Fibroblast of lung (primary cell): ENCODE measurements at regions not wholly inside any gene's neighbourhood (a gene's known extent, or its start where the extent isn't known, plus 50 kb on each side); places are given as distances from the start of the nearest gene placed in this dataset.
A peak's percentile ranks its signal among the peaks of the same experiment; 100 is the strongest.

Source experiments
- DNase-seq, 2 donors: peaks; one replicate each; pipeline versions ENCODE4 v3.0.0 to v3.0.0-alpha.2; 2010; ENCODE audit warnings: low read depth in 2 of 2
- H2AFZ ChIP-seq: 2 replicates; pipeline ENCODE4 v1.5.1; 2012; ENCODE audit warnings: low read length, control low read depth, inconsistent platforms
- H3K27ac ChIP-seq: 2 replicates; pipeline ENCODE4 v1.5.1; 2011; ENCODE audit warnings: low read length, control low read depth; ENCODE audit not compliant: insufficient read depth
- H3K27me3 ChIP-seq: 2 replicates; pipeline ENCODE4 v1.5.1; 2011; ENCODE audit warnings: mild to moderate bottlenecking, low read length; ENCODE audit not compliant: control insufficient read depth, insufficient read depth
- H3K36me3 ChIP-seq: 2 replicates; pipeline ENCODE4 v1.5.1; 2011; ENCODE audit warnings: low read length; ENCODE audit not compliant: control insufficient read depth, insufficient read depth
- H3K4me1 ChIP-seq: 2 replicates; pipeline ENCODE4 v1.5.1; 2011; ENCODE audit warnings: low read length; ENCODE audit not compliant: control insufficient read depth, insufficient read depth; ENCODE audit errors: extremely low read depth
- H3K4me2 ChIP-seq: 2 replicates; pipeline ENCODE4 v1.5.1; 2011; ENCODE audit warnings: low read length, control low read depth; ENCODE audit not compliant: insufficient read depth; ENCODE audit errors: extremely low read depth
- H3K4me3 ChIP-seq, 4 experiments: fragments of 200-600 bp in 1 of 4; sonication (generic) in 1 of 4; replicated peaks in 1 of 4; 2 replicates each; pipeline ENCODE4 v1.5.1; 2011 to 2016; ENCODE audit warnings: low read length in 4 of 4, low read depth in 3 of 4, mild to moderate bottlenecking in 3 of 4, control low read depth in 2 of 4, inconsistent platforms in 1 of 4, mixed read lengths in 1 of 4; ENCODE audit not compliant: insufficient read depth in 1 of 4; ENCODE audit errors: control extremely low read depth in 1 of 4
- H3K79me2 ChIP-seq: 2 replicates; pipeline ENCODE4 v1.5.1; 2012; ENCODE audit warnings: mild to moderate bottlenecking, low read length, inconsistent platforms; ENCODE audit not compliant: control insufficient read depth, insufficient read depth
- H3K9ac ChIP-seq: 2 replicates; pipeline ENCODE4 v1.5.1; 2011; ENCODE audit warnings: mild to moderate bottlenecking, low read length, control low read depth; ENCODE audit not compliant: insufficient read depth
- H3K9me3 ChIP-seq: 2 replicates; pipeline ENCODE4 v1.5.1; 2012; ENCODE audit warnings: low read depth, low read length; ENCODE audit not compliant: control insufficient read depth, insufficient read depth
- H4K20me1 ChIP-seq: 2 replicates; pipeline ENCODE4 v1.5.1; 2011; ENCODE audit warnings: low read length; ENCODE audit not compliant: control insufficient read depth, insufficient read depth; ENCODE audit errors: extremely low read depth
- CTCF ChIP-seq, 2 donors: IDR thresholded peaks in 1 of 2; conservative IDR thresholded peaks in 1 of 2; 1 replicate in 1 of 2; 2 replicates in 1 of 2; pipeline ENCODE4 v1.5.1; 2011 to 2012; ENCODE audit warnings: low read length in 2 of 2, control low read depth in 1 of 2, inconsistent platforms in 1 of 2, low read depth in 1 of 2, mild to moderate bottlenecking in 1 of 2
- EZH2 ChIP-seq: IDR thresholded peaks from 2 replicates; pipeline ENCODE4 v1.5.1; 2012; ENCODE audit warnings: low read length, control low read depth, mild to moderate bottlenecking; ENCODE audit errors: missing control alignments

- no peak overlapping the region for H3K4me3 ChIP-seq
- no peak overlapping the region for H3K4me2 ChIP-seq
- H3K9me3 ChIP-seq = no peaks in the 10 kb centered on the region
- H3K27me3 ChIP-seq = no peaks in the 10 kb centered on the region
- H2AFZ ChIP-seq = no peak overlapping the region
- no peak overlapping the region for H3K27ac ChIP-seq
- DNase-seq = peak; percentile 46 to 94
- H3K4me1 ChIP-seq = no peaks in the 10 kb centered on the region
- H3K79me2 ChIP-seq = no peaks in the 10 kb centered on the region
- no peaks in the 10 kb centered on the region for H3K36me3 ChIP-seq
- H4K20me1 ChIP-seq = no peaks in the 10 kb centered on the region
- TF ChIP-seq CTCF (conservative IDR thresholded peaks at IDR 0.05 in 1 of 2, IDR thresholded peaks at IDR 0.05 in 1 of 2; ENCODE audit: low read depth in 1 of 2, low read length in 2 of 2) (no peak), EZH2 (no peak)
- H3K9ac ChIP-seq = no peak overlapping the region
Observed at GRCh38 chr11:37786214-37786755, 1188.2 kb upstream of the RAG2 start.

- H3K4me2 ChIP-seq = no peak overlapping the region
- no peak overlapping the region for H3K4me3 ChIP-seq
- H3K9me3 ChIP-seq = no peaks in the 10 kb centered on the region
- DNase-seq = no peak
- no peaks in the 10 kb centered on the region for H3K79me2 ChIP-seq
- no peak overlapping the region for H2AFZ ChIP-seq
- H3K27ac ChIP-seq = no peak overlapping the region
- H3K27me3 ChIP-seq = no peaks in the 10 kb centered on the region
- H3K36me3 ChIP-seq = no peaks in the 10 kb centered on the region
- no peak overlapping the region for H3K9ac ChIP-seq
- H3K4me1 ChIP-seq = no peaks in the 10 kb centered on the region
- H4K20me1 ChIP-seq = no peaks in the 10 kb centered on the region
- no peak for TF ChIP-seq CTCF (conservative IDR thresholded peaks at IDR 0.05 in 1 of 2, IDR thresholded peaks at IDR 0.05 in 1 of 2; ENCODE audit: low read depth in 1 of 2, low read length in 2 of 2)
- TF ChIP-seq EZH2 = no peak
Observed at GRCh38 chr11:37774441-37774840, 1176.4 kb upstream of the RAG2 start.

GRCh38 chr11:37770145-37770544, 1172.1 kb upstream of the RAG2 start:
- DNase-seq = peak; percentile 9 to 34
- Histone ChIP-seq H3K36me3 (no peaks in the 10 kb centered on the region), H3K4me3 (no peak overlapping the region), H3K79me2 (no peaks in the 10 kb centered on the region), H3K9ac (no peak overlapping the region), H3K9me3 (no peaks in the 10 kb centered on the region), H3K4me2 (no peak overlapping the region), H3K4me1 (no peaks in the 10 kb centered on the region), H4K20me1 (no peaks in the 10 kb centered on the region), H3K27ac (no peak overlapping the region), H2AFZ (no peak overlapping the region), H3K27me3 (no peaks in the 10 kb centered on the region)
- no peak for TF ChIP-seq CTCF (conservative IDR thresholded peaks at IDR 0.05 in 1 of 2, IDR thresholded peaks at IDR 0.05 in 1 of 2; ENCODE audit: low read depth in 1 of 2, low read length in 2 of 2)
